Islet of Langerhans (tissue), 1 donor: ENCODE measurements at regions not wholly inside any gene's neighbourhood (a gene's known extent, or its start where the extent isn't known, plus 50 kb on each side); places are given as distances from the start of the nearest gene placed in this dataset.
"Not testable (repeated sequence)": the region's sequence is repeated elsewhere in the genome, so short reads cannot be mapped to it uniquely, and the experiment has no call there.

ENCODE experiments used
- FAIRE-seq: peaks from one replicate; lab custom pipeline; 2011; peaks lifted over from hg19 to GRCh38; lab: Jason Lieb, UNC

GRCh38 chr3:177476921-177477435 is 279.7 kb upstream of the TBL1XR1 start:
- no peak for FAIRE-seq

DNA sequence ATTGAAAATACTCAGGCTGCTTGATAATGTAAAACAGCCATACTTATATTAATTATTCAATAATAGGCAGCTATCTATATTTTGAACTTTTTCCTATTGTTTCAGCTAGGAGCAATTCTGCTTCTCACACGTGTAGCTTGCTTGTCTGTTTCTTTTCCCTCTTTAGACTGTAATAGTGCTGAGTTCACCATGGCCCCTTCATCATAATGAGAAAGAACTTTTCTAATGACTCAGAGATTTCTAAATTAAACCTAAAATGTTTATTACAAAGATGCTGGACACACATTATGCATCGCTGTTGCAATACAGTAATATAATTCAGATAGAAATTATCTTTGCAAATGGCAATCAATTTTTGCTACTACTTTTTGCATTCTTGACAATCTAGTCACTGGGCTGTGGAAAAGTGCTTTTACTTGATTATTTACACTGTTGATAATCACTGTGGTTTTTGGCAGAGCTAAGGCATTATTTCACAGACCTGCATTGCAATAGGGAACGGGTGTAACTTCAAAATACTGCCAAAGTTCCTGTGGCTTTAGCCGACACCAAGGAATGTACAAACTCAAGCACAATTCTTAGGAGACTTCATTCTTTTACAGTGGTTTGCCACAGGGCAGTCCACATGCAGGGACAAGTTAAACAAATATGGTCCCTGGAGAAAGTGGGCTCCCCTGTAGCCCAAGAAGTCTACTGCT is 281.0 kb upstream of the TBL1XR1 start:
- no peak for FAIRE-seq

DNA sequence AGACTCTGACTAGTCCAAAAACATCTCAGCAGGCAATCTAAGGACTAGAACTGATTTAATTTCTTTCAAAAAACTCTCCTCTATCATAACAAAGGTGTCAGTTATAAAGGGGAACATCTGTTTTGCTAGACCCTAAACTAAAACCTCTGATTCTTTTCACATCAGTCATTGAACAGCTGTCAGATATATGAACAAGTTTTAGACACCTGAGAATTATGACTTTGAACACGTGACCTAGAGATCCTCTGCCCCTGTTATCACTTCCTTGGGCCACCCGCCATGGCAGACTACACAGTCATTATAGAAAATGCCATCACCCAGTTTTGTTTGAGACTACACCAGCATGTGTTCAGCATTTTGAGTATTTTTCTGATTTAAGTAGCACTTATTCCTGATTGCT is 282.3 kb upstream of the TBL1XR1 start:
- FAIRE-seq, result no peak

DNA sequence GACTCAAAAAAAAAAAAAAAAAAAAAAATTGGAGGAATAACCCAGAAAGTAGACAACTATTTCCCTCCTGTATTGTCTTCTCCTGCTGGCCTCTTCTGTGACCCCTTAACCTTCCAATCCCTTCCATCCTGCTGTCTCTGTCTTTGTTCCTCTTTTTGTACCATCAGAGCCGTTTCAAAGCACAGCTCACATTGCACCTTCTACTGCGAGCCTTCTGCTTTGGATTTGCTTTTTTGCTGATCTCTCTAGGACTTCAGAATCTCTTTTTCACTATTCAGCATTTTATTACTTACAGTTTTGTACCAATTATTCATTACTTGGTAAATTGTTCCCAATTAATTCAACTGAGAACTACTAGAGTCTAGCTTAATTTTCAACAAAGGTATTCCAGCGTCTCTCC is 284.0 kb upstream of the TBL1XR1 start:
- no peak for FAIRE-seq

GRCh38 chr3:177482048-177482691 is 284.9 kb upstream of the TBL1XR1 start:
- FAIRE-seq, result peak; percentile 75

DNA sequence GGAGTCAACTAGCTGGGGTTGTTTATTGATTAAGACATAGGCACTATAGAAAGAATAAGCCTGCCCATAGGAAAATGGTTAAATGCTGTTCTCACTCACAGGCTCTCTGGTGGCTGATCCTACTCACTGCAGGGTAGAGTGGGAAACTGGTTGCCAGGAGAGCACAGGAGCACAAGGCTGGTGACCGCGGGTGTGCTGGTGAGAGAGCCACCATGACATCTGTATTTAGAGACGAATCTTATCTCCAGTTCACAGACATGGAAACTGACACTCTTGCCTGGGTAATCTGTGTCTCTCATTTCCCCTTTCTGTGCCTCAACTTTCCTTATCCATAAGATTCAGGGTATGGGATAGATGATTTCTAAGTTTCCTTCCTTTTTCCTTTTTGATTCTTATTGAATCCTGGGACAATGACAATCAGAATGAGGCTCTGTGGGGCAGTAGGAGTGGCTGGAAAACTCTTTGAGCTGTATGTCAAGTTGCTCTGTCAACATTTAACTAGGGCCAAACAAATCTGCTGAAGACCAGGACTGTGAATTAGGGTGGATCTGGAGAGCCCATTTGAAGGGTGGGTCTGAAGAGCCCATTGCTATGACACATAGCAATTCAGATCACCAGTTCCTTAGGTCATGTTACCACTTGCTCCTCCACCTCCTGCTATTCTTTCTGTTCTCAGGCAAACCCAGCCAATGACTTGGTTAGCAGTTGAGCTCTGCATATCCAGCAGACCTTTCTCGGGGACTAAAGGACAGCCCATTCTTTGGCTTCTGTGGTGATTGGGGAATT is 286.1 kb upstream of the TBL1XR1 start:
- FAIRE-seq, result peak; percentile 71

GRCh38 chr3:177484206-177484605 is 286.9 kb upstream of the TBL1XR1 start:
- FAIRE-seq, result no peak

- no peak for FAIRE-seq
These were observed 287.6 kb upstream of the TBL1XR1 start for GRCh38 chr3:177484926-177485325.

GRCh38 chr3:177487635-177488186 is 290.4 kb upstream of the TBL1XR1 start:
- no peak for FAIRE-seq

DNA sequence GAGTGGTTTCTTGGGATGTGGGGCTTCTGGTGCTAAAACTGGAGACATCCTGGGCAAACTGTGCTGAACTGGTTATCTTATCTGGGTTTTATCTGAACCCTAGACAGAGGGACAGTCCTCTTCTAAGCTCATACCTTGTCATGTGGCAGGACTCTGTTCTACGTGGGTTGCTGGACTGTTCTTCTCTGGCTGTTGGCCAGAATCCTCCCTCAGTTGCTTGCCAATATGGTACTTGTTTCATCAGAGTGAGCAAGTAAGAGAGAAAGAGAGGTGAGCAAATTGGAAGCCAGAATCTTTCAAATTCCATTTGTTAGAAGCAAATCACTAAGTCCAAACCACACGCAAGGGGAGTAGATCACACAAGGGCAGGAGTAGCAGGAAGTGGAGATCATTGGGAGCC is 291.5 kb upstream of the TBL1XR1 start:
- no peak for FAIRE-seq

GRCh38 chr3:177490626-177491025 is 293.3 kb upstream of the TBL1XR1 start:
- no peak for FAIRE-seq

DNA sequence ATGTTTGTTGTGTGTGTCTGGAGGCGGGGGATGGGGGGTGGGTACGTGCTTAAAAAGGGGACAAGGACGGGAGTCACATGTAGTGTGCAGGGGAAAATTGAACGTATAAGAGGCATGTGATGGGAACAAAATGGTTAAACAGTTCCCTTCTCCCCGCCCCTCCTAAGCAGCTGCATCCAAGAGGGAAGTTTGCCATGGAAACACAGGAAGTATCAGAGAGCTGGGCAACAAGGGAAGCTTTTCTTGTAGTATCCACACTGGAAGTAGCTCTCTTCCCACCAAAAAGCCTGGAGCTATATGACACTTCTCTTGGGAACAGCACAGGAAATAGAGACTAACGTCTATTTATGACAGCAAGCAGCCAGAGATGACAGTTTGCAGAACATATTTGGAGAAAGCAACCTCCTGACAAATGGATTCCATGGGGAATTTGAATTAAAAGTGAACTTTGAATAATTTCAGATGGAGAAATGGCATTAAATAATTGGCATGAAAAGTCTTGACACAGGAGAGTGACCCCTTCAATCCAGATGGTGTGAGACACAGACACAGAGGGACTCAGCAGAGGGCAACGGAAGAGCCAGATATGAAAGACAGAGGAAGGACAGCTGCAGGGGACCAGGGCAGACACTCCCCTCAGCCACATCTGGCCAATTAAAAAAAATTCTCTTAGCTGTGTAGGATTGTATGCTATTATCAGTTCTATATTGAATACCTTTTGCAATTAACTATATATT is 294.2 kb upstream of the TBL1XR1 start:
- no peak for FAIRE-seq

DNA sequence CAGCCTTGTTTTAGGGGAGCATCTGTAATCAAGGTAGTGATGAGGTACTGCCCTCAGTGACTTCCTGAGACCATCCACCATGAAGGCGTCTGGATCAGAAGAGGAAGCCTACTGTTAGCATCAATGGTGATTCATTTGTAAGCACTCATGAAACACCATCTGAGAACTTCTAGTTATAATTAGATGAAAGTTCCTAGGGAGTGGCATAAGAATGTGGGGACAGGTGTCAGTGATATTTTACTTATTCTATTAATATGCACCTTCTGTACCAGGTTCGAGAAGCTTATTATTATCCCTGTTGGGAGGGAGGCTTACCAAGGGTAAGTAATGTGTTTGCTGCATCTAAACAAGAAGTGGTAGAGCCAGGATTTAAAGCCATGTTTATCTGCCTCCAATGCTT is 295.8 kb upstream of the TBL1XR1 start:
- no peak for FAIRE-seq

DNA sequence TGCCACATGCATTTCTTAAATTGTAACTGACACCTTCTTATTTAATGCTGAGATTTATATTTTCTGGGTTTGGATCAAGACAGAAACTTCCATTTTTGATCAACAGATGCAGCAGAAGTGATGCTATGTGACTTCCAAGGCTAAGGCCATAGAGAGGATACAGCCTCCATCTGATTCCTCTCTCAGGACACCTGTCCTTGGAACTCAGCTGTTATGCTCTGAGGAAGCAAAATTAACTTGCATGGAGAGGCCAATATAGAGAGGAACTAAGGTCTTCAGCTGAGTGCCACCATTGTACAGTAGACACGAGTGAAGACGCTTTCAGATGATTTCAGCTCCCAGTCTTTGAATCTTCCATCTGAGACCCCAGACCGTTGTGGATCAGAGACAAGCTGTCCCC is 296.9 kb upstream of the TBL1XR1 start:
- FAIRE-seq, result no peak

DNA sequence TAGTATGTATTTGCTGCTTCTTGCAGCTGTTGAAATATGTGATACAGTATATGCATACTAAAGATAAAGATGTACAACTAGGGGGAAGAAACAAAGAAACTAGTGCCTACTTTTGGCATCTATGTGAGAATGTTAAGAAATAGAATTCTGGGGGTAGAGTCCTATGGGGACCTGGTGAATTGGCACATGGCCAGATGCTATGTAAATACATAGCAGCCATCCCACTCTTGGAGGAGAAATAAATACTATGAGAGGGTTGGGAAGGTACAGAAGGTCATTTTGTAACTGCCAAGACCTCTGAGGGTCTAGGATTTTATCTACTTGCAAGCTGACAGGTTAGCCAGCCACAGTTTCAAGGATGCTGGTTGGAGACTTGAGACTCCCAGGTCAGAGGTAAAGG is 298.3 kb upstream of the TBL1XR1 start:
- no peak for FAIRE-seq

- peak; percentile 95 for FAIRE-seq
These were observed 301.0 kb upstream of the TBL1XR1 start for GRCh38 chr3:177498037-177498857.

DNA sequence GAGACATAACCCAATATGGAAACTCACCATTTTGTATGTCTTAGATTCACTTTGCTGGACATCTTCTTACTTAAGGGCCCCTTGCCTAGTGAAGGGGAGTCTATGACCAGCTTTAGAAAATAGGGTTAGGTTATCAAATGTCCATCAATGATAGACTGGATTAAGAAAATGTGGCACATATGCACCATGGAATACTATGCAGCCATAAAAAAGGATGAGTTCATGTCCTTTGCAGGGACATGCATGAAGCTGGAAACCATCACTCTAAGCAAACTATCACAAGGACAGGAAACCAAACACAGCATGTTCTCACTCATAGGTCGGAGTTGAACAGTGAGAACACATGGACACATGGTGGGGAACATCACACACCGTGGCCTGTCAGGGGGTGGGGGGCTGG is 301.8 kb upstream of the TBL1XR1 start:
- not testable (repeated sequence) for FAIRE-seq

GRCh38 chr3:177499779-177500423 is 302.6 kb upstream of the TBL1XR1 start:
- no peak for FAIRE-seq

DNA sequence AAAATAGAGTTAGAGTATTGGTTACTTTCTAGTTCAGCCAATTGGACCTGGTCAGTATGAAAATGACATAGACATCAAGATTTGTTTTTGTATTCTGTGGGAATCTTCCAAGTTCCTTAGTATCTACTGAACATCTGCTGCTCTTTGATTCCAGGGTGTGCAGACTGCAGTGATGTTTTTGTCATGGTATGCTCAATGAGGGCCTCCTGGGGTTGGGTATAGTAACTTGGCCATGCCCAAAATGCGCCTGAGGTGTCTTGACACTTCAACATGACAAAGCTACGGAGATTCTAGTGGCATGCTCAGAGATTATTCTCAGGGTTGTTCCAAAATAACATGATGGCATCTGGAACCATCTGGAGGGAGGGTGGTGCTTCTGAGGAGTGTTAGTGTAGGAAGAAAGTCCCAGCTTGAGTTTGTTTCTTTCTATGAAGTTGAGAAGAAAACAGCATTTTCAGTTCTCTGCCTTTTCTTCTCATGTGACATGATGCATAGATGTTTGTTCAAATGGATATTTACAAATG is 313.5 kb upstream of the TBL1XR1 start:
- no peak for FAIRE-seq
